Spleen (tissue), 11 donors: ENCODE measurements at regions not wholly inside any gene's neighbourhood (a gene's known extent, or its start where the extent isn't known, plus 50 kb on each side); places are given as distances from the start of the nearest gene placed in this dataset.

Source experiments
- DNase-seq: peaks from one replicate; pipeline ENCODE4 v3.0.0-alpha.2; 2020
- H3K27ac ChIP-seq, 8 donors: fragments of 200-600 bp; sonication (generic) in 7 of 8; 1 replicate in 4 of 8; 2 replicates in 4 of 8; pipeline versions ENCODE4 v1.5.0 to v1.8.0; 2016 to 2021; ENCODE audit warnings: inconsistent platforms in 4 of 8, mild to moderate bottlenecking in 4 of 8, moderate library complexity in 1 of 8
- H3K27me3 ChIP-seq, 7 donors: fragments of 200-600 bp; sonication (generic) in 6 of 7; replicated peaks in 1 of 7; 1 replicate in 4 of 7; 2 replicates in 3 of 7; pipeline versions ENCODE4 v1.5.0 to v1.8.0; 2016 to 2021; ENCODE audit warnings: inconsistent platforms in 3 of 7, mild to moderate bottlenecking in 1 of 7
- H3K36me3 ChIP-seq, 6 donors: fragments of 200-600 bp; sonication (generic) in 5 of 6; 1 replicate in 4 of 6; 2 replicates in 2 of 6; pipeline versions ENCODE4 v1.5.0 to v1.8.0; 2016 to 2021; ENCODE audit warnings: inconsistent platforms in 2 of 6
- H3K4me1 ChIP-seq, 6 donors: fragments of 200-600 bp; sonication (generic) in 5 of 6; 1 replicate in 3 of 6; 2 replicates in 3 of 6; pipeline versions ENCODE4 v1.5.0 to v1.8.0; 2016 to 2021; ENCODE audit warnings: inconsistent platforms in 3 of 6
- H3K4me3 ChIP-seq, 8 donors: fragments of 200-600 bp; sonication (generic) in 7 of 8; 1 replicate in 4 of 8; 2 replicates in 4 of 8; pipeline versions ENCODE4 v1.5.0 to v1.8.0; 2016 to 2021; ENCODE audit warnings: inconsistent platforms in 4 of 8, mild to moderate bottlenecking in 4 of 8, moderate library complexity in 2 of 8
- H3K9me3 ChIP-seq, 8 donors: fragments of 200-600 bp; sonication (generic) in 7 of 8; 1 replicate in 4 of 8; 2 replicates in 4 of 8; pipeline versions ENCODE4 v1.5.0 to v1.8.0; 2016 to 2021; ENCODE audit warnings: inconsistent platforms in 4 of 8
- CTCF ChIP-seq, 11 experiments: fragments of 200-600 bp in 7 of 11; fragments of 450-650 bp in 4 of 11; sonication (generic) in 4 of 11; IDR thresholded peaks in 8 of 11; conservative IDR thresholded peaks in 3 of 11; 1 replicate in 7 of 11; 2 replicates in 4 of 11; pipeline versions ENCODE4 v1.4.0 to v1.8.0; 2016 to 2021; ENCODE audit warnings: antibody characterized with exemption in 11 of 11, inconsistent platforms in 4 of 11, mild to moderate bottlenecking in 1 of 11
- POLR2A ChIP-seq, 3 donors: fragments of 450-650 bp; IDR thresholded peaks; one replicate each; pipeline ENCODE4 v1.5.1; 2017; ENCODE audit warnings: antibody characterized with exemption in 3 of 3, mild to moderate bottlenecking in 1 of 3
- POLR2AphosphoS5 ChIP-seq, 3 donors: sonication (generic); formaldehyde crosslinking; IDR thresholded peaks; one replicate each; pipeline ENCODE4 v1.5.1; 2017; ENCODE audit warnings: antibody characterized with exemption in 3 of 3
- WGBS, 5 donors: extraction: QIAGEN DNeasy Blood & Tissue Kit in 3 of 5; methylation state at CpG; one replicate each; pipeline versions ENCODE4 v1.1.5 to v1.1.7; 2013 to 2018; 5-methylcytosine and 5-hydroxymethylcytosine counted together
- intact Hi-C: fragments of 100-400 bp; cut with DNase I; formaldehyde crosslinking; loops from one replicate; pipeline ENCODE4 v1.15.0; 2023; ENCODE audit warnings: low total_unique reads
- donor health status: healthy with polysubstance abuse.
- donor health status: DM: no; HTN: no; CAD: no; lungs with moderate emphysema.
- donor health status: DM: no; HTN: no; CAD: no.
- donor health status: Bipolar disorder and iron deficiency.
- donor health status: healthy.
- donor health status: DM: no; HTN: no; CAD: no.
- donor health status: DM: yes; HTN: yes; CAD: no.

- intact Hi-C loops, result no loop called here
- H3K9me3 ChIP-seq, result no peaks in the 10 kb centered on the region
- H3K27ac ChIP-seq, result no peak overlapping the region
- H3K36me3 ChIP-seq, result no peaks in the 10 kb centered on the region
- no peak for DNase-seq
- peaks cover 0 to 9% (median 0%) of the 10 kb centered on the region in 7 donors for H3K27me3 ChIP-seq
- no peak overlapping the region for H3K4me3 ChIP-seq
- H3K4me1 ChIP-seq, result no peaks in the 10 kb centered on the region
- TF ChIP-seq CTCF (IDR thresholded peaks at IDR 0.05 in 8 of 11, conservative IDR thresholded peaks at IDR 0.05 in 3 of 11), result no peak
- TF ChIP-seq POLR2AphosphoS5 (IDR thresholded peaks at IDR 0.05), result no peak
- TF ChIP-seq POLR2A (IDR thresholded peaks at IDR 0.05), result no peak
- WGBS, 5 donors, result 82 to 92% (median 86%) methylated on average over 6 of the region's 6 CpGs
Observed at GRCh38 chr9:16312116-16312515, 558.4 kb downstream of the BNC2 start.

DNA sequence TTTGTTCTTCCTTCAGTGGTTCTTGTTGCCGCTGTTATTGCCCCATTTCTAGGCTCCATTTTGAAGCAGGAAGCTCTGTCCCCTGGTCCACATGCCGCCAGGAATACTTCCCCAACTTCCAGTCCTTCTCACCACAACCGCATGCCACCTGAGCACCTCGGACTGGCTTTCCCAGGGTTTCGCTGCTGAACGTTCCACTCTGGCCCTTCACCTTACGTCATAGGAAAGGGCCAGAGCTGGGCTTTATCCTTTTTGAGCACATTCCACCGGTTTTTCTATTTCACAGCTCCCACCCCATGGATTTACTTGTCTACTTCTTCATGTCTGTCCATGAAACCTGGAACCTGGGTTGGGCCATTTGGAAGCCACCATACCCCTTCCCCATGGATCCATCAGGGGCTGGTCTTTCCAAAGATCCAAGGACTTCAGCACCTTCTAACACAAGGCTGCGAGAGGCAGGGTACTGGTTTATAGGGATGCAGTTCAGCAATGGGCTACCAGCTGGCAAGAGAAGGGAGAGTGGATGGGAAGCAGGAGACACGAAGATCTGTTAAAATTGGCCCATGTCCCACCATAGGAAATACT, 557.4 kb downstream of the BNC2 start:
- Histone ChIP-seq H3K4me1 (no peaks in the 10 kb centered on the region), H3K4me3 (no peak overlapping the region), H3K9me3 (no peaks in the 10 kb centered on the region)

DNA sequence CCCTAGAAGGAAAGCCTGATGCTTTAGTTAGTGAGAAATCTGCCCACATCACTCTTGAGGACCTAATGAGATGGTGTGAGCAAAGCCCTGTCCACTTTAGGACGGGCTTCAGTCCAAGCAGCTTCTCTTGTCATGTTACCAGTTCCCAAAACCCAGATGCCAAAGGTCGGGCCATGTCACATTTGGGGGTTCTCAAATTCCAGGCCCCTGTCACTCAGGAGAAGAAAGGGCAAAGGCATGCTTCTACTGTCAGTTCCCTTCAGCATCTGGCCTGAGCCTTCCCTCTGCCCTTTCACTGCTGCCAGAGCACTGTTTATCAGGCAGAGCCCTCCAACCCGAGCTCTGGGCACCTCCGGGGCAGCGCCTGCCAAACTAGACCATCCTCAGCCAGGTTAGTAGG, 556.0 kb downstream of the BNC2 start:
- Histone ChIP-seq H3K27ac (no peak overlapping the region), H3K9me3 (peaks cover 0 to 10% (median 0%) of the 10 kb centered on the region in 8 donors)
- intact Hi-C loops, result no loop called here

More for the DNA sequence above, 557.4 kb downstream of the BNC2 start:
- DNase-seq, result no peak
- WGBS, 5 donors, result 76 to 93% (median 85%) methylated on average over 10 of the region's 10 CpGs
- Histone ChIP-seq H3K36me3 (no peaks in the 10 kb centered on the region), H3K27me3 (peaks cover 0 to 9% (median 0%) of the 10 kb centered on the region in 7 donors), H3K27ac (no peak overlapping the region)
- intact Hi-C loops, result no loop called here
- no peak for TF ChIP-seq POLR2A (IDR thresholded peaks at IDR 0.05)
- no peak for TF ChIP-seq POLR2AphosphoS5 (IDR thresholded peaks at IDR 0.05)
- no peak for TF ChIP-seq CTCF (IDR thresholded peaks at IDR 0.05 in 8 of 11, conservative IDR thresholded peaks at IDR 0.05 in 3 of 11)

More for the DNA sequence above, 556.0 kb downstream of the BNC2 start:
- peaks cover 0 to 9% (median 0%) of the 10 kb centered on the region in 7 donors for H3K27me3 ChIP-seq
- no peak overlapping the region for H3K4me3 ChIP-seq
- no peaks in the 10 kb centered on the region for H3K36me3 ChIP-seq
- no peak for DNase-seq
- WGBS, 5 donors, result 77 to 93% (median 89%) methylated on average over 5 of the region's 5 CpGs
- TF ChIP-seq CTCF (IDR thresholded peaks at IDR 0.05 in 8 of 11, conservative IDR thresholded peaks at IDR 0.05 in 3 of 11) (no peak), POLR2AphosphoS5 (IDR thresholded peaks at IDR 0.05) (no peak), POLR2A (IDR thresholded peaks at IDR 0.05) (no peak)
- H3K4me1 ChIP-seq, result no peaks in the 10 kb centered on the region
